Stimulated activated CD4-positive, alpha-beta T cell treated with anti-CD3 and anti-CD28 coated beads, Interleukin-2, amount 100 ng/mL, for 24 hours (primary cell): ENCODE measurements at regions not wholly inside any gene's neighbourhood (a gene's known extent, or its start where the extent isn't known, plus 50 kb on each side); places are given as distances from the start of the nearest gene placed in this dataset.

Experiments
- DNase-seq, 2 donors: peaks; one replicate each; pipeline ENCODE4 v3.0.0-alpha.2; 2020

DNA sequence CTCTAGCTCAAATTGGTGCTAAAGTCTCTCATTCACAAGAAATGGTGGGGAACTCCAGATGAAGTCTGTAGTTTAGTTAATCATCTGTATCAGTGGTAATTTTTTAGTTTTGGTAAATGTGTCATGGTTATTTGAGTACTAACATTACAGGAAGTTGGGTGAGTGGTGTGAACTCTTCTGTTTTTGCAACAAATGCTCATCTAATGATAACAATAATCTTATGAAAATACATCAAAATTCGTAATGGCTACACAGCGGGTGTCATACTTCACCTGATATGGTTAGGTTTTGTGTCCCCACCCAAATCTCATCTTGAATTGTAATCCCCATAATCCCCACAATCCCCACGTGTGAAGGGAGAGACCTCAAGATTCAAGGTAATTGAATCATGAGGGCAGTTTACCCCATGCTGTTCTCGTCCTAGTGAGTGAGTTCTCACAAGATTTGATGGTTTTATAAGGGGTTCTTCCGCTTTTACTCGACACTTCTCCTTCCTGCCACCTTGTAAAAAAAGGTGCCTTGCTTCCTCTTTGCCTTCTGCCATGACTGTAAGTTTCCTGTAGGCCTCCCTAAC lies 209.3 kb upstream of the FOXN3 start:
- DNase-seq, result peak in 1 of 2 donors; percentile 27

DNA sequence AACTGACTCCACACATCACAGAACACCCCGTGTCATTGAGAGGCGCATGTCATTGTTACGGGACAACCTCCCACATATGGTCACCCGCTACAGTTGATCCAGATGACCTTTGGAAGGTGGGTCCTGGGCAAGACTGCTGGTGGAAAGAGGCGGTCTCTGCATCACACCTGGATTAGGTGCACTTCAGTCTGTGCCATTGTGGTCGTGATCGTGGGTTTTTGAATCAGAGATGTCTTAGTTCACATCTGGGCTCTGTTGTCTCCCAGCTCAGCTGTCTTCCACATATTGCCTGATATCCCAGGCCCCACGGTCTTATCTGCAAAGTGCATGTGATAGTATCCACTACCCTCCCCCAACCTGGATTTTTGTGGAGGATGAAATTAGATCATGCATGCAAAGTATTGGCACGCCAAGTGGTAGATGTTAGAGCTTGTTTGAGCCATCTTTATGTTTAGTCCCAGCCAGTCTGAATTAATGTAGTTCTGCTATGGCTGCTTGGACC lies 208.7 kb upstream of the FOXN3 start:
- DNase-seq, result no peak

DNA sequence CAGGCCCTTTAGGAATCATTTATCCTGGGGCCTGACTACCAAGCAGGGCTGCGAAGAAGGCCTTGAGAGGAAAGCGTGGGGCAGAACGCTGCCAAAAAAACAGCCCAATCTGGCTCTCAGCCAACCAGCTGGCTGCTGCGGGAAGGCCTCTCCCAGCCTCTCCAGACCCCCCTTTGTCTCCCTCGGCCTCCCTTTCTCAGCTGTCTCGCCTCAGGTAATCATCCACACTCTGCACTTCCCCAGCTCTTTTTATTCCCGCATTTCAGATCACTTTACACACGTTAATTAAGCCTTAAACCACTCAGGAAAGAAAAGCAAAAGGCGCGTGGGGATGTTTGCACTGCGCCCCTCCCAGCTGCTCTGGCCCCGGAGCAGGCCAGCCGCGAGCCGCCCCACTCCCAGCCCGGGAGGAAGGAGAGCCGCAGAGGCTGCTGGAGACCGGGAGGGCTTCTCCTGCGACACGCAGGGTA lies 208.2 kb upstream of the FOXN3 start:
- no peak for DNase-seq

DNA sequence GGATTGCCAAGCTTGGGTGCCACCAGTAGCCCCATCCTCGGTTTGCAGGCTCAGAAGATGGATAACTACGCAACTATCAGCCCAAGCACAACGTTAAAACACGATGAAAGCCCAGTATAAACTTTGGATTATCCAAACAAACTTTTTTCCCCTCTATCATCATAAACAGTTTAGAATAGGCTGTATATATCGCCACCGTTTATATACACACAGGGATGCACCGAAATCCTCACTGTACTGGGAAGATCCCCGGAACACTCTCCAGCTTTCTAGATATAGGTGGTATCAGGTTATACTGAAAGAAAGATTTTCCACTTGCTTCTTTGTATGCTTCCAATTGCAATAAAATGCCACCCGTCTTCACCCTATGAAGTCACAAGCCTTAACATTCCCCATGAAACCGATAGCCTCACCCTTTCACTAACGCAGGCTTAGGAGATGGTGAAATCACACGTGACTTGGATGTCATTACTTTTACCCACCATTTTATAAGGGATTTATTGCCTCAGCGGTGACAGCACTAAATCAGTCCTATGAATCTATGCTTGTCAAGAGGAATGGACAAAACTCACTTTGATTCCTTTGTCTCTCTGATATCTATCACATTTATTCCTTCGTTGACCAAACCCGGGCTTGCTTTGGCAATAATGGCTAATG lies 207.6 kb upstream of the FOXN3 start:
- DNase-seq, result no peak

DNA sequence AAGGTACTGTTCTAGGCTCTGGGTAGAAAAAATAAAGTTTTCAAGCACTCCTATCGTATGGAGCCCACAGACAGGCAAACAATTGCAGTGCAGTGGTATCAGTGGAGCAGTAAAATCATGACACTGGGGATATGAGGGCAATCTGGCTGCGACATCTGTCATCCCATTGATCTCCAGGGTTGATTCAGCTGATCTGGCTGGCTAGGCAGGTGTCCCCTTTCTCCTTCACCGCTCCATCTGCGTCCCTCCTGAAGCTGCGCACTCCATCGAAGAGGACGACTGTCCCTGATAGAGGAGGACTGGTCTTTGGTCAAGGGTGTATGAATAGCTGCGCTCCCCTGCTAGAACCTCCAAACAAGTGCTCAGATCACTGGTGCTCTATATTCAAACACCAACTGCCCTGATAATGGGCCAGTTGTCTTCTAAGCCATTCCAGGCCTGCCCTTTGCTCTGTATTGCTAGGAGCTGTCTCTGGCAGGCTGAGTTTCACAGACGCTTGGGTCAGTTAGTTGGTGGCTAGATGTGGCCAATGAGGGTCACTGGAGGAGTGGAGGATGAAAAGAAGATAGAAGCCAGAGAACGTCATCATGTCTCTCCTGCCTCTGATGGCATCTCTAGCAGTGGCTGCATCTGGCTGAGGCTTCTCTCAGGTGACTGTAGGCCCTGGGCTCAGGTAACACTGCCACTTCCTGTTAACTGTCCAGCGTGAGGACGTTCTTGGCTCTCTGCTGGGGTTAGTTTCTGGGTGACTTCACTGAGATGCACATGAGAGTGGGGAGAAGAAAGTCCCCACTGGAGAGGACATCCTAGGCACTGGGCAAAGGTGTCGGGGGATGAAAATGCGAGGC lies 205.0 kb upstream of the FOXN3 start:
- no peak for DNase-seq

DNA sequence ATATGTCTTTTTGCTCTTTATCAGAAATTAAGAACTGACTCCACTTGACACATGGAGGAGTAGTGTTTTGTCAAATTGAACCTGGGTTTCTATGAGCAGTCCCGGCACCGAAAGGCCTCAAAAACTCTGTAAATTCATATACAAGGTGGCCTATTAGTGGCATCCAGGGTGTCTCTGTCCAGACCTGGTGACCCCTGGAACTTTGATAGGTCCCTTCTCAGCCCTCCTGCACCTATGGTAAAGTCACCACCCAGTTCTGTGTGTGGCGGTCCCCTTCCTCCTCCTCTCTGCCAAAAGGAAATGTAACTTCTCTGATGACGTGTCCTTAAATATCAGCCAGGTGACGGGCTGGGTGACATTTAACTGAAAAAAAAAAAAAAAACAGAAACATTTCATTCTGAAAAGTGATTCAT lies 204.0 kb upstream of the FOXN3 start:
- peak; percentile 52 to 57 for DNase-seq

DNA sequence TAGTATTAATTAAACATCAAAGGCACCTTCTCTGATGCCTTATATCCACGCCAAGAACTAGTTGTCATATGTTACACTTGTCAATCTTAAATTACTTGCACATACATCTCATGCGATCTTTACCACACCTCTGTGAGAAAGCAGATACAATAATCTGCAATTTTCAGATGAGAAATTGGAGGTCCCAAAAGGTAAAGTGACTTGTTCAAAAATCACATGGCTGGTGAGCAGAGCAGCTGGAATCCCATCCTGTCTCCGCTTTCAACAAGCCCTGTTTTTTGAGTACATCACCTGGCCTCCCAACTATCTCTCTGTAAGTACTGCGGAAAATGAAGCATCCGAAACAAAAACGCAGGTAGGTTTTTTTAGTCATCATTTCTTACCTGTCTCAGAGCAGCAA lies 203.4 kb upstream of the FOXN3 start:
- no peak for DNase-seq

DNA sequence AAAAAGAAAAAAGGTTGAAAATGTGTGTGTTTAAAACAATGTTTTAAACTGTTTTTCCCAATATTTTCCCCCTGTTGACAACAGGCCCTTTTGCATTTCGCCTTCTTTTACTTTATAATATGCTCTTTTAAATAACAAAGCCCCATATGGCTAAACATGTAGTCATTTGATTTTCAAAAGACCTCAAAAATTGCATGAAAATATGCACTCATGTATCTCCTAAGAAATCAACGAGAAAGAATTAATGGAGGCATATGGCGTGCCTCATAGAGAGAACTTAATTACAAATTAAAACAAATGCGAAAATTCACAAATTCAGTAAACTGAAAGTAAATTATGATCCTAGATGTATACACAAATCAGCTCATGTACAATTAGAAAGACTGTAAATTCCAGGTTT lies 202.6 kb upstream of the FOXN3 start:
- no peak for DNase-seq

DNA sequence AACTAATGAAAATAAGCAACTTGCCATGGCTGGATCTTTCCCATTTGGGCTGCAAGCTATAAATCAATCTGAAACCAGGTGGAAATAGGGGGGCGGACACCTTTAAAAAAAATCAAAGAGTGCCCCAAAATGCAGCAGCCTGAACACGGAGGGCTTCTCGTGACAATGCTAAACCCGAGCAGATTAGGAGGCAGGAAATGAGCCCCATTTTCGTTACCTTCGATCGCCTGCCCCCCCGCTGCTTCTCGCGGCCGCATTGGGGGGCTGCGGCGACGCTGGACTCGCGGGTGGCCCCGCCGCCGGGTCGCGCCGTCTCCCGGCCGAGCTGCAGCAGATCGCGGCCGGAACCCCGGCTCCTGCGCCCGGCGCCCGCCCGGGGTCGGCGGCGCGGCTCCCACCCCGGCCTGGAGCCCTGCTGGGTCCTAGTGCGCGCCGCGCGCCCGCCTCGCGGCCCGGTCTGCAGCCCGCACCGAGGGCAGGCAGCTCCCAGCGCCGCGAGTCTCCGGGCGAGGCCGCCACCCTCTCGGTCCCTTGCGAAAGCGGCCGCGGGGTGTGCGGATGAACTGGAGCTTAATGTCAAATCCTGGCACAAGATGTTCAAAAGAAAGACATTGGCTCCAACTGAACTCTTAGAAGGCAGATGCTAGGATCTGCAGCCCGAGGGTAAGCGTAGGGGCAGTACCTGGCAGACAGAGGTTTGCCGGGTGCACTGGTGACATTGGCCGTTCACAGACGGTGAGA lies 201.9 kb upstream of the FOXN3 start:
- DNase-seq, result peak; percentile 62 to 71

DNA sequence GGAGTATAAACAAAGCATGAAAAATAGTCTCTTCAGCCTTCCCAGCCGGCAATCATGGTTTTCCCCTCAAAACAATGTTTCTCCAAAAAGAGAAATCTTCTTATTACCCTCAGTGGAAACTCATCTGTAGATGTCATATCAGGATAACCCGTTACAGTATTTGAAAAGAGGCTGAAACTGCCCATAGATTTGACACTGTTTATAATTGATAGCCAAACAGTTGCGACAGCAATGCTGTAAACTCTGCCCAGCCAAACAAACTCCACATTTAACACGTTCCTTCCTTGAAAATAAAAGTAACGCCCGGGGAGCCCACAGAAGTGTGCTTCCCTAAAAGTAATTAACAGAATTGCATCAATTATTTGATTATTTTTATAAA lies 201.3 kb upstream of the FOXN3 start:
- DNase-seq, result no peak

DNA sequence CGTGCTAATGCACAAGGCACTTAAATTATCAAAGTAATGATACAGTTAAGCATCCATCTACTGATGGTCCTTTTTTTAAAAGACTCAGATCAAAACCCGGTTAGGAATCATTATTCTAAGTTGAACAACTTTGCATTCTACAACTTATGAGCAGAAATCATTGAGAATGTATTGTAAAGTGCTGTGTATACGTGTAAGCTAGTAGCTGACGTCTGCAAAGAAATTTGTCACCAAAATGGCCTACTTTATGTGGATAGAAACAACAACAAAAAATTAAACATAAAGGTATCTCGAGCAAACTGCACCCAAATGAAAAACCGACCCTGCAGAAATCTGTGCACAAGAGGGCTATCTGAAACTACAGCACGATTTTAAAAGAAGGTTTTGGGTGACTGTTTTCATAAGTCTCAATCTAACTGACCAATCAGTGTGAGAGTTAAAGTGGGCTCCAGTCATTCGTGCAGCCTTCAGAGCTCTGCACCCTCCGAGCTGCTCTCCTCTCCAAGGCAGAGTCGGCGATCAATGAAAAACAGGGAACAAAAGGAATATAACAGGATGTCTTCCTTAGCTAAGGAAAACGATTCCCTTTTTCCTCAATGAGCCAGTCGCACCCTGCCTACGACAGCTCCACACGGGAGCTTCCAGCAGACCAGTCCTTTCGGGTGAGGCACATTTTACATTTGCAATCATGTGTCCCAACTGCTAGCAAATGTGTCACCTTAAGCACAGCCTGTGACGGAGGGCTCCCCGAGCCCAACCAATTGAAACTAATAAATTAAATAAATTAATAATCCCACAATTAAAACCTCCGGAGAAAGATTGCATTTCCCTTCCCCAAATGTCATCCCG lies 200.7 kb upstream of the FOXN3 start:
- peak; percentile 31 to 40 for DNase-seq

DNA sequence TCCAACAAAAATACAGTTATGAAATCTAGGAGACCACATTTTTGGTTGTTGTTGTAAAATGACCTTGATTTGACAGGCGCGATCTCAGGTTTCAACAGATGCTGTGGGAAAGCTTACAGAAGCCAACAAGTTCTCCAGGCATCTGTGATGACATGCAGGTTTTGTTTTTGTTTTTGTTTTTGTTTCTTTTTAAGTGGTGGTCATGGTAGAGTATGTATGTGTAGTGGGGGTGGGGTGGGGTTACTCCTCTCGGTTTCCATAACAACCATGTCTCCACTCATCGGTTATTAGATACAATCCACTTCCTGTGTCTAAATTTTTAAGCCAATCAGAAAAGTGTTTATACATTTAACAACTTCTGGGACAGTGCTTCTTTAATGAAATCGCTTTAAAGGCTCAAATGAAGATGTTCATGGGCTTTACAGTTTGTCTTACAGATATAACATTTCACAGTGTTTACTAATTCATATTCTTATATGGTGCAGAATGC lies 199.9 kb upstream of the FOXN3 start:
- peak in 1 of 2 donors; percentile 42 for DNase-seq

DNA sequence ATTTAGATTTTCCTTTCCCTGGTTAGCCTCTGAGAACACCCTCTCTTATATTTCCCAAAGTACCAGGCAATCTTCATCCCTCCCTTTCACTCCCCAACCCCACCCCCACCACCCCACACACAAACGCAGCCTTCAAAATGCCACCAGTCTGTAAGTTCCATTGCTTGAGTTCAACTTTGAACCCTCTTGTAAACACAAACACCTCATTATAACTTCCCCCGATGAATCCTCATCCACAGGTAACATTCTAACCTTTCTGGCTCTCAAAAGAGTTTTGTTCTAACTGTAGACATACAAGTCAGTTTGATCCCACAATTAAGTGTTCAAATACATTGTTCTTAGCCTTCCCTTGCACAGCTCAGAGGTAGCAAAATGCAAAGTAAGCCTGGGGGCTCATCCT lies 199.4 kb upstream of the FOXN3 start:
- no peak for DNase-seq

DNA sequence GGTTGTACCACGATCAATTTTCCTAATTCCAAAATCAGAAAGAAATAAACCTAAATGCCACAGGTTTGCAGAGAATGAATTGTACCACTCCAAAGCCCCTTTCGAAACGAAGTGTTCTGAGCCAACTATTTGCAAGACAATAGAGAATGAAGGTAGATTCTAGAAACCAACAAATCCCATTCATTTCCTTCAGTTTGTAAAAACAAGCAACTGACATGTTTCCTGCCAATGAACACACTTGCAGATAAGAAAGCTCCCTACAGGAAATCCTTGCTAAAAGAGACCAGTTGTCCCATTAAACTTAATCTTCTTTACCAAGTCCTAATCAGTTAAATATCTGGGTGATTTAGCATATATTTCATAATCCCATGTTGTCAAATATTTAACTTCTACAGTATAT lies 198.4 kb upstream of the FOXN3 start:
- no peak for DNase-seq

DNA sequence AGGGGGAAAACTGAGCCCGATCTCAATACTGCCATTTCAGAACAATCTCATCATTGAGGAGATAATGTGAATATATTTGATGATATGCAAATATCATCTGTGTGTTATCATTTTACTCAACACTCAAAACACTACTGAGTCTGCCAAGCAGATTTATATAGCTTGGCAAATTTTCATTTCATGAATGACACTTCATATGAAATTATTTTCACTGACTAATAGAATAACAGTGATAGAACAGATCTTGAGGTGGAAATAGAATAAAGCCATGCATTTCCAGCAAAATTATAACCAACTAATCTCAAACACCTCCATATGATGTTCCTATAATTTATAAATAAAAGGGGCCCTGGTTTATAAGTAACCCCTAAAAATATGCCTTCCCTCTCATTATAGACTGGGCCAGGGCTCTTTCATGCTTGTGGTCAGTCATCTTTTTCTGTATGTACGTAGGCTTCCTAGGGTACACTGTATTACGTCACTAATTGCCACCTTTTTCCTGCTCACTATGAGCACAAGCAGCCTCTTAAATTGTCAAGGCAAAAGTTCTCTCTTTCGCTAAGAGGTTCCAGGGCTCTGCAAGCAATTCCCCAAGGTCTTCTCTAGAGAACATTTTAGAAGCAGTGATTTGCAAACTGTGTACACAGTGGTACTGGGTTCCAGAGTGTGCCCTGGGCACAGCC lies 197.1 kb upstream of the FOXN3 start:
- DNase-seq, result no peak

DNA sequence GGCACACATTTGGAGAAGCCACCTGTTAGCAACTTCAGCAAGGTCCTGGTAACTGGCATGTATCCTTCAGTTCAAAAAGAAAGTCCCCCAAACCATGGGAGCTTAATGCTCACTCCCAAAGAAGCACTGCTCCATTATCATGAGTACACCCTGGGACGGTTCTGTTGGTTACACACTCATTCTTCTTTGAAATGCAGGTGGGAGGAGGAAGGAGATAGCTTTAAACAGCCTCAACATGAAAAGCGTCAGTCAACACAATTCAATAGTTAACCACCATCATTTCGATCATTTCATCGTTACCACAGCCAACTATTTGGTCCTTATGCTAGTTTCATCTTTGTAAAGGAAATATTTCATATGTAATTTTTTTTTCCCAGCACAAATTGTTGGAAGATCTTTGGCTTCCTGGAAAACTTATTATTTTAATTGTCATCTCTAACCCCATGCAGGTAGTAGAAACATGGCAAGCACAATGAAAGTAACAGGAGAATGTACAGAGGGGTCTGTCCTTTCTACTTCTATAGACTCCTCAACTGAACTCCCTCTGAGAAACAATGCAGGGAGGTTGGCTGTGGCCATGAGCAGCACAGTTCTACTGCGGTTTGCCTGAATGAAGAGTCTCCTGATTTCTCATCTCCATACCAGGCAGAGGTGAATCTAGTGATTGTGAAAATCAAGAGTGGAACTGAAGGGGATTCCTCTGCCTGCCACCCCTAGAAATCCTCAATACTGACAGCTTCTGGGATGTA lies 196.4 kb upstream of the FOXN3 start:
- DNase-seq, result peak; percentile 33 to 41

DNA sequence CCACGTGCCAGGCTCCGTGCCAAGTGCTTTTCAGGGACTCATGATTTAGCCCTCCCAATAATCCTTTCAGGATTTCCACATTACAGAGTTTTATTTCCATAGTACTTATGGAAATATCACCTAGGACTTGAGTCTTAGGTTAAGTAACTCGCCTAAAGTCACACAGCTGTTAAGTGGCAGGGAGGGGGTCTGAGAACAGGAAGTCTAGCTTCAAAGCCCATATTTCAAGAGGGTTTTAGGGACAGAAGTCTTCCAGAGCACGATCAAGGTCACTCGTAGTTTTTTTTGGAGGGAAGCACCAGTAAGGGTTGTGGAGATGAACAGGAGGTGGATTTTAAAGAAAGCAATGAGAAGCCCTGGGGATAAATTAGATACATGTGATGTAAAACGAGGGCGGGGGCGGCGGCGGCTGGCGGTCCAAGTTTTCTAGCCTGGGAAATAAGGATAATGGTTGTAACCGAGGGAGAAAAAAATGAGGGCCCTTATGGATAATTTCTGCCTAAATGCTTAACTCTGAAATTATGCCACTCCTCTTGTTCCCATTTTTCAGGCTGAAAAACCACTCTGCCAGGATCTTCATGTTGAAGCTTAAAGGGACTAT lies 192.6 kb upstream of the FOXN3 start:
- DNase-seq, result no peak

DNA sequence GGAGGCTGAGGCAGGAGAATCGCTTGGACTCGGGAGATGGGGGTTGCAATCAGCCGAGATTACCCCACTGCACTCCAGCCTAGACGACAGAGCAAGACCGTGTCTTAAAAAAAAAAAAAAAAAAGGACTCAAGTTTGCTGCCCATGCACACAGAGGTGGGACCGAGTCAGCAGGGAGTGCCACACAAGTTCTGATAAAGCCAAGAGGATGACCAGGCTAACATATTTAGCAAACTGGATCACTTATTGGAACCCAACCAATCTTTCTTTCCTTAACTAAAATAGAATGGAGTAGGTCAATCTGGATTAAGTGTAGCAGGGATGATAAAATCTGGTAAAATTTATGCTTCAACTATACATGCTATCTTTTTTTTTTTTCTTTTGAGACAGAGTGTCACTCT lies 190.4 kb upstream of the FOXN3 start:
- DNase-seq, result no peak

DNA sequence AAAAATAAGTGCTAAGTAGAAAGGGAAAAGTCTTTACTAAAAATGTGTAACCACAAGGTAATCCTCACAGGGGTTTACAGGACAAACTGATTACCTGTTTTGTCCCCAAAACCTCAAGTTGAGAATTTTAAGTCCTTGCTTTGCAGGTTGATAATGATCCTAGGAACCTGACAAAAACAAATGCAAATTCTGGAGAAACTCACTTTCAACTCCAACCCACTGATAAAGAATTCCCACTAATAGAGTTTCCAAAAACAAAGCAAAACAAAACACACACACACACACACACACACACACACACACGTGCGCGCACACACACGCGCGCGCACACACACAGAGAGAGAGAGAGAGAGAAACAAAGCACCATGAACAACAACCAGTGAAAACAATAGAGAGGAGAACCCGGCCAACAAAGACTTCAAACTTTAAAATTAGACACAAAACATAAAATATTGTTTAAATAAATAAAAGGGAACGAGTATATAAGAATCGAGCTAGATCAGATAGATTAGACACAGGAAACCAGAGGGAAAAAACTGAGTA lies 187.0 kb upstream of the FOXN3 start:
- DNase-seq, result no peak
